ENCODE measurements at regions not wholly inside any gene's neighbourhood (a gene's known extent, or its start where the extent isn't known, plus 50 kb on each side); places are given as distances from the start of the nearest gene placed in this dataset.

GRCh38 chr10:61822781-61823230 is 78.7 kb upstream of the ARID5B start:
- H3K4me3 ChIP-seq, result no peak overlapping the region
- TF ChIP-seq CTCF (IDR thresholded peaks at IDR 0.05) (no peak), POLR2A (IDR thresholded peaks at IDR 0.05) (no peak)
- no peaks in the 10 kb centered on the region for H3K9me3 ChIP-seq (replicated peaks in 1 of 3)
- no peaks in the 10 kb centered on the region for H3K36me3 ChIP-seq (replicated peaks in 1 of 2)
- no peak for DNase-seq
- WGBS, 4 donors, result 20 to 32% (median 26%) methylated on average over 3 of the region's 3 CpGs
- H3K27me3 ChIP-seq, result no peaks in the 10 kb centered on the region
- H3K4me1 ChIP-seq (replicated peaks in 1 of 2), result peaks cover 0 to 3% of the 10 kb centered on the region in 2 donors
- H3K27ac ChIP-seq, result no peak overlapping the region
- intact Hi-C loops (cut with DNase I), result no loop called here

DNA sequence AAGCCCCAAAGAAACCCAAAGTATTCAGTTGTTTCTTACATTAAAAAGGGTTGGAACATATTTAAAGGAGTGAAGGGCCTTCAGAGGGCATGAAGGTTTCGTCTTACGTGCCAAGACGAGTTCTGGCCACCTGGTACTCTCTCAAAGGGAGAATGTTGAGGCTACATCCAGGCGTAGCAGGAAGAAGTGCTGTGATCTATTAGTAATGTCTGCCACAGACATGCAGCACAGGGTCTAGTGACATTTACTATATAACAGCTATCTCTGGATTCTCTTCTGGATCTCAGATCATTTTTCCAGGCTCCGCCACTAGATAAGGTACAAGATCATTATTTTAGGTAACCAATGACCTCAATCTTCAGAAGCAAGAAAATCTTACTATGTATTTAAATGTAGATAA is 76.5 kb upstream of the ARID5B start:
- no peaks in the 10 kb centered on the region for H3K36me3 ChIP-seq (replicated peaks in 1 of 2)
- WGBS, 4 donors, result 92 to 96% (median 93%) methylated on average over 5 of the region's 5 CpGs
- no peak for DNase-seq
- intact Hi-C loops (cut with DNase I), result no loop called here
- H3K9me3 ChIP-seq (replicated peaks in 1 of 3), result no peaks in the 10 kb centered on the region
- H3K4me3 ChIP-seq, result no peak overlapping the region
- H3K27ac ChIP-seq, result no peak overlapping the region
- TF ChIP-seq CTCF (IDR thresholded peaks at IDR 0.05) (no peak), POLR2A (IDR thresholded peaks at IDR 0.05) (no peak)
- H3K27me3 ChIP-seq, result no peaks in the 10 kb centered on the region
- peaks cover 0 to 3% of the 10 kb centered on the region in 2 donors for H3K4me1 ChIP-seq (replicated peaks in 1 of 2)

DNA sequence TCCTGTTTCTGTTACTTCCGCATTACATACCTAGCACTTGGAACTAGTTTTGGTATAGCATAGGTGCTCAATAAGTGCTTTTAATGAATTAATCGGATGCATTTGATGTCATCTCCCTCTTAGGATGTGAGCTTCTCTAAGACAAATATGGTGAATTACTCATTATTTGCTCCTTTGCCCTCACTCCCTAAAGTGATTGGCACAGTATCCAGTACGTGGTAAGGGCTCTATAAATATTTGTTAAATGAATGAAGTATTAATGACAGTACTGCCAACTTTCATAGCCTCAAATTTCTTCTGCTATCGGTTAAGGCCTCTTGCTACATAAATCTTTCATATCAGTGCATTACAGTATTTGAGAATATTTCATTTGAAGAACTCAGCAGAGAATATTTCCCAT is 75.9 kb upstream of the ARID5B start:
- 76 to 85% (median 78%) methylated on average over 4 of the region's 4 CpGs for WGBS, 4 donors
- TF ChIP-seq POLR2A (IDR thresholded peaks at IDR 0.05), result no peak
- TF ChIP-seq CTCF (IDR thresholded peaks at IDR 0.05), result no peak
- Histone ChIP-seq H3K9me3 (replicated peaks in 1 of 3) (no peaks in the 10 kb centered on the region), H3K27me3 (no peaks in the 10 kb centered on the region), H3K4me3 (no peak overlapping the region), H3K4me1 (replicated peaks in 1 of 2) (peaks cover 0 to 3% of the 10 kb centered on the region in 2 donors), H3K27ac (no peak overlapping the region), H3K36me3 (replicated peaks in 1 of 2) (no peaks in the 10 kb centered on the region)
- no peak for DNase-seq
- intact Hi-C loops (cut with DNase I), result no loop called here

GRCh38 chr10:61828034-61828433 is 73.5 kb upstream of the ARID5B start:
- no peaks in the 10 kb centered on the region for H3K9me3 ChIP-seq (replicated peaks in 1 of 3)
- no peaks in the 10 kb centered on the region for H3K27me3 ChIP-seq
- no peak overlapping the region for H3K4me3 ChIP-seq
- TF ChIP-seq CTCF (IDR thresholded peaks at IDR 0.05) (no peak), POLR2A (IDR thresholded peaks at IDR 0.05) (no peak)
- H3K36me3 ChIP-seq (replicated peaks in 1 of 2), result no peaks in the 10 kb centered on the region
- peaks cover 0 to 3% of the 10 kb centered on the region in 2 donors for H3K4me1 ChIP-seq (replicated peaks in 1 of 2)
- H3K27ac ChIP-seq, result no peak overlapping the region
- WGBS, 4 donors, result 90 to 100% (median 95%) methylated on average over 1 of the region's 1 CpG
- intact Hi-C loops (cut with DNase I), result no loop called here
- no peak for DNase-seq
